Progenitor cell of endocrine pancreas (in vitro differentiated cells): ENCODE measurements at regions not wholly inside any gene's neighbourhood (a gene's known extent, or its start where the extent isn't known, plus 50 kb on each side); places are given as distances from the start of the nearest gene placed in this dataset.

Experiments
- DNase-seq: peaks from one replicate; pipeline ENCODE4 v3.0.0; 2021; ENCODE audit warnings: low spot score; ENCODE audit not compliant: unreplicated experiment
- H3K27ac Mint-ChIP-seq: 2 replicates; pipeline ENCODE4 v1.8.0; 2021; ENCODE audit warnings: mild to moderate bottlenecking, moderate library complexity, mixed read lengths
- H3K27me3 Mint-ChIP-seq: 2 replicates; pipeline ENCODE4 v1.8.0; 2021; ENCODE audit warnings: mixed read lengths
- H3K36me3 Mint-ChIP-seq: 2 replicates; pipeline ENCODE4 v1.8.0; 2022; ENCODE audit warnings: mixed read lengths; ENCODE audit not compliant: insufficient read depth
- H3K4me1 Mint-ChIP-seq: 2 replicates; pipeline ENCODE4 v1.8.0; 2021; ENCODE audit warnings: low read depth, mixed read lengths
- H3K4me3 Mint-ChIP-seq: 2 replicates; pipeline ENCODE4 v1.8.0; 2021; ENCODE audit warnings: low read depth, mild to moderate bottlenecking, moderate library complexity, mixed read lengths
- H3K9me3 Mint-ChIP-seq: 2 replicates; pipeline ENCODE4 v1.8.0; 2021; ENCODE audit warnings: low read depth, mixed read lengths
- CTCF ChIP-seq: fragments of 200-600 bp; sonication (generic); IDR thresholded peaks from one replicate; pipeline ENCODE4 v1.5.0; 2021; ENCODE audit warnings: antibody characterized with exemption, mild to moderate bottlenecking; ENCODE audit not compliant: unreplicated experiment

DNA sequence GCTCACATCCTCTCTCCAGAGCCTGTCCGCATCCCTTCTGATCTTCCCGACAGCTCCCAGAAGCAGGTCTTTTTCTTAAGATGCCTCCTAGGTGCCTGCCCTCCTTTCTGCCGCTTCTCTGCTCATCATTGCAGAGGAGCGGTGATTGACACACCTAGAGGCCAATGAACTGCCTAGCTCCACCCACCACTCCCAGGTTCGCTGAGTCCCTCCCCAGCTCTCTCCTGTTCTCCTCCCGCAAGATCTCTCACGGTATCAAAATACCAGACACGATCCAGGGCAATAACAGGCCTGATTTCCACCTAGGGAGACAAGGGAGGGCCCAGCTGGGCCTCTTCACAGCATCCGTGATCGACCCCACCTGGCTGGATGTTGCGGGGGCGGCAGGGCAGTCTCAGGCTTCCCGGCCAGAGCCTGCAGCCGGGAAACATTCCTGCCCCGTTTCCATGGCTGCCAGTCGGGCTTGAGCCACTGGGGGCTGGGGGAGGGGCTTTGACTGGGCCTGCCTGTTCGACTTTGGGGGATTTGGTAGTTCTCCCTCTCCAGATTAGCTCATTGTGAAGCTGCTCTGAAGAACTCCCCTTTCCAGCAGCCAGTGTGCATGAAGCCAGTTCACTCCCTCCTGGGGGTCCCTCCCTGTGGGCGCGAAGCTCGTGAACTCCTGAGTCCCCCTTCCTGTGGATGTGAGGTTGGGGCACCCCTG, 373.5 kb downstream of the RPS24 start:
- no peaks in the 10 kb centered on the region for H3K36me3 Mint-ChIP-seq
- peak overlapping the region; percentile 93 for H3K27ac Mint-ChIP-seq
- no peaks in the 10 kb centered on the region for H3K9me3 Mint-ChIP-seq
- H3K4me3 Mint-ChIP-seq: peak overlapping the region; percentile 89
- TF ChIP-seq CTCF: no peak
- H3K27me3 Mint-ChIP-seq: peaks cover 26% of the 10 kb centered on the region
- peak; percentile 80 for DNase-seq
- H3K4me1 Mint-ChIP-seq: peaks cover 13% of the 10 kb centered on the region

- Mint-ChIP-seq H3K4me3 (peak overlapping the region; percentile 89), H3K27ac (peak overlapping the region; percentile 62), H3K36me3 (no peaks in the 10 kb centered on the region), H3K9me3 (no peaks in the 10 kb centered on the region), H3K4me1 (peaks cover 16% of the 10 kb centered on the region), H3K27me3 (peaks cover 26% of the 10 kb centered on the region)
- DNase-seq: no peak
- no peak for TF ChIP-seq CTCF
Measured at GRCh38 chr10:78407966-78408365, 374.3 kb downstream of the RPS24 start.

GRCh38 chr10:78408671-78409472, 375.2 kb downstream of the RPS24 start:
- no peaks in the 10 kb centered on the region for H3K36me3 Mint-ChIP-seq
- H3K9me3 Mint-ChIP-seq: no peaks in the 10 kb centered on the region
- H3K4me1 Mint-ChIP-seq: peaks cover 18% of the 10 kb centered on the region
- H3K27me3 Mint-ChIP-seq: peaks cover 22% of the 10 kb centered on the region
- no peak overlapping the region for H3K4me3 Mint-ChIP-seq
- TF ChIP-seq CTCF: no peak
- no peak for DNase-seq
- H3K27ac Mint-ChIP-seq: peak overlapping the region; percentile 68

DNA sequence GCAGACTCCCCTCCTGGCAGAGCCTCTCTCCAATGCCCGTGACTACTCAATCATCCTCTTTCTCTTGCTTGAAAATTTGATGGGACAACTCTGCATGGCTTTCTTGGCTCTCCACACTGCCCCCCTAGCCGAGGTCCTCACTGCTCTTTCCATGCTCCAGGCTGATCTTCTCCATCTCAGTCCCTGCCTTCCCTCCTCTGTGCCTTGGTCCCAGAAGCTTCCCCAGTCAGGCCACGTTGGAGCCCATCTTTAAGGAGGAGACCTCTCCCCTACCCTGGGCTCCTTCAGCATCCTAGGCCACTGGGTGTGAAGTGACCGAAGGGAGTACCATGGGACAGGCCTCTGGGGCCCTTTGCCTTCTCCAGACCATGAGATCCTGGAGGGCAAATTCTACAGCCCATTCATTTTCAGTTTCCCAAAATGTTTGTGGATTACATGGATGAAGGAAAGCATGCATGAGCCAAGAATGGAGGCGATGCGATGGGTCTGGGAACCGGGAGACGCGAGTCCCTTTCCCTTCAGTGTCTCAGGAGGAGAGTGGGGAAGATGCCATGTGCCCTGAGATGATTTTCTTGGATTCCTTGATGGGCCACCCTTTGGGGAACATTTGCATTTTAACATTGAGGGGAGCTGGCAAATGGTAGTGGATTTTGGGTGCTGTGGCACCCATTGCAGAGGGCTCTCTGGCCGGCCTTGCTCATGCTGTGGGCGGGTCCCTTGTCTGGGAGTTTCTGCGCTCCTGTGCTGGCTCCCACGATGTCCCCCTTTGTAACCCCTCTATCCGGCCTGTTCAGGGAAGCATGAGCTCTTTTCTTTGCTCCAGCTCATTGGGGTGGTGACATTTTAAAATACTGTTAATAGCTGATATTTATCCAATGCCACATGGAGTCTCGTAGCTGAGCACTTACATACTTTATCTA, 376.6 kb downstream of the RPS24 start:
- Mint-ChIP-seq H3K36me3 (no peaks in the 10 kb centered on the region), H3K4me3 (no peak overlapping the region), H3K9me3 (no peaks in the 10 kb centered on the region), H3K27ac (no peak overlapping the region), H3K27me3 (peaks cover 16% of the 10 kb centered on the region), H3K4me1 (peaks cover 18% of the 10 kb centered on the region)
- no peak for TF ChIP-seq CTCF
- DNase-seq: no peak

GRCh38 chr10:78411716-78412115, 378.1 kb downstream of the RPS24 start:
- no peak for TF ChIP-seq CTCF
- Mint-ChIP-seq H3K27me3 (peaks cover 9% of the 10 kb centered on the region), H3K9me3 (peaks cover 6% of the 10 kb centered on the region), H3K4me3 (no peak overlapping the region), H3K4me1 (peaks cover 26% of the 10 kb centered on the region), H3K36me3 (no peaks in the 10 kb centered on the region), H3K27ac (peak overlapping the region; percentile 51)
- no peak for DNase-seq
